ENCODE measurements at regions not wholly inside any gene's neighbourhood (a gene's known extent, or its start where the extent isn't known, plus 50 kb on each side); places are given as distances from the start of the nearest gene placed in this dataset.

DNA sequence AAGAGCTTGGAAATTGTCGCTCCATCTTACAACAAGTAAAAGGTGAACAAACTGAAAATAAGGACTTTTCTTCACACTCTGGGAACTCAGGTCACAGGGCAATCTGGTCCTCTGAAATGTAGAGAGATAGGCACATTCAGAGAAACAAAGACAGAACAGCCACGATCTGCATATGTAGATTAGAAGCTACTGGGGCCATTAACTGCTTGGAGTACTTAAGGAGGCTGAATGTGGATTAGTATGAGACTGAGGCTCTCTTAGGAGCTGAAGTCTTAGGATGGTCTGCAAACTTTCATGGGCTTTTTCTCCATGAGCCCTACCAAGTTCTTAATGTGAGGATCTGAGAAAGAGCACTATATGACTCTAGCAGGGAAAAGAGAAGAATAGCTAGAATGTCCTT, 265.3 kb upstream of the NXPH2 start:
- no peaks in the 10 kb centered on the region for H3K27me3 ChIP-seq (ENCODE audit: insufficient read depth, poor library complexity, severe bottlenecking)
- no peak overlapping the region for H3K4me3 ChIP-seq (replicated peaks; ENCODE audit: insufficient read depth, low read length)
- no peak for DNase-seq (ENCODE audit: low read depth in 1 of 2, low spot score in 1 of 2)
- TF ChIP-seq SPI1 (IDR thresholded peaks at IDR 0.05; ENCODE audit: borderline replicate concordance, low read depth) (no peak), GABPA (IDR thresholded peaks at IDR 0.05; ENCODE audit: low read depth) (no peak), POLR2AphosphoS5 (IDR thresholded peaks at IDR 0.05; ENCODE audit: low read depth) (no peak)
- TF ChIP-seq, protein P1, sequence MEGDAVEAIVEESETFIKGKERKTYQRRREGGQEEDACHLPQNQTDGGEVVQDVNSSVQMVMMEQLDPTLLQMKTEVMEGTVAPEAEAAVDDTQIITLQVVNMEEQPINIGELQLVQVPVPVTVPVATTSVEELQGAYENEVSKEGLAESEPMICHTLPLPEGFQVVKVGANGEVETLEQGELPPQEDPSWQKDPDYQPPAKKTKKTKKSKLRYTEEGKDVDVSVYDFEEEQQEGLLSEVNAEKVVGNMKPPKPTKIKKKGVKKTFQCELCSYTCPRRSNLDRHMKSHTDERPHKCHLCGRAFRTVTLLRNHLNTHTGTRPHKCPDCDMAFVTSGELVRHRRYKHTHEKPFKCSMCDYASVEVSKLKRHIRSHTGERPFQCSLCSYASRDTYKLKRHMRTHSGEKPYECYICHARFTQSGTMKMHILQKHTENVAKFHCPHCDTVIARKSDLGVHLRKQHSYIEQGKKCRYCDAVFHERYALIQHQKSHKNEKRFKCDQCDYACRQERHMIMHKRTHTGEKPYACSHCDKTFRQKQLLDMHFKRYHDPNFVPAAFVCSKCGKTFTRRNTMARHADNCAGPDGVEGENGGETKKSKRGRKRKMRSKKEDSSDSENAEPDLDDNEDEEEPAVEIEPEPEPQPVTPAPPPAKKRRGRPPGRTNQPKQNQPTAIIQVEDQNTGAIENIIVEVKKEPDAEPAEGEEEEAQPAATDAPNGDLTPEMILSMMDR (IDR thresholded peaks at IDR 0.05; ENCODE audit: insufficient read depth, low read length) = no peak
- TF ChIP-seq, protein P2, sequence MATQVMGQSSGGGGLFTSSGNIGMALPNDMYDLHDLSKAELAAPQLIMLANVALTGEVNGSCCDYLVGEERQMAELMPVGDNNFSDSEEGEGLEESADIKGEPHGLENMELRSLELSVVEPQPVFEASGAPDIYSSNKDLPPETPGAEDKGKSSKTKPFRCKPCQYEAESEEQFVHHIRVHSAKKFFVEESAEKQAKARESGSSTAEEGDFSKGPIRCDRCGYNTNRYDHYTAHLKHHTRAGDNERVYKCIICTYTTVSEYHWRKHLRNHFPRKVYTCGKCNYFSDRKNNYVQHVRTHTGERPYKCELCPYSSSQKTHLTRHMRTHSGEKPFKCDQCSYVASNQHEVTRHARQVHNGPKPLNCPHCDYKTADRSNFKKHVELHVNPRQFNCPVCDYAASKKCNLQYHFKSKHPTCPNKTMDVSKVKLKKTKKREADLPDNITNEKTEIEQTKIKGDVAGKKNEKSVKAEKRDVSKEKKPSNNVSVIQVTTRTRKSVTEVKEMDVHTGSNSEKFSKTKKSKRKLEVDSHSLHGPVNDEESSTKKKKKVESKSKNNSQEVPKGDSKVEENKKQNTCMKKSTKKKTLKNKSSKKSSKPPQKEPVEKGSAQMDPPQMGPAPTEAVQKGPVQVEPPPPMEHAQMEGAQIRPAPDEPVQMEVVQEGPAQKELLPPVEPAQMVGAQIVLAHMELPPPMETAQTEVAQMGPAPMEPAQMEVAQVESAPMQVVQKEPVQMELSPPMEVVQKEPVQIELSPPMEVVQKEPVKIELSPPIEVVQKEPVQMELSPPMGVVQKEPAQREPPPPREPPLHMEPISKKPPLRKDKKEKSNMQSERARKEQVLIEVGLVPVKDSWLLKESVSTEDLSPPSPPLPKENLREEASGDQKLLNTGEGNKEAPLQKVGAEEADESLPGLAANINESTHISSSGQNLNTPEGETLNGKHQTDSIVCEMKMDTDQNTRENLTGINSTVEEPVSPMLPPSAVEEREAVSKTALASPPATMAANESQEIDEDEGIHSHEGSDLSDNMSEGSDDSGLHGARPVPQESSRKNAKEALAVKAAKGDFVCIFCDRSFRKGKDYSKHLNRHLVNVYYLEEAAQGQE (IDR thresholded peaks at IDR 0.05; ENCODE audit: insufficient replicate concordance, low read depth) = no peak
- H3K27ac ChIP-seq (replicated peaks) = no peak overlapping the region

DNA sequence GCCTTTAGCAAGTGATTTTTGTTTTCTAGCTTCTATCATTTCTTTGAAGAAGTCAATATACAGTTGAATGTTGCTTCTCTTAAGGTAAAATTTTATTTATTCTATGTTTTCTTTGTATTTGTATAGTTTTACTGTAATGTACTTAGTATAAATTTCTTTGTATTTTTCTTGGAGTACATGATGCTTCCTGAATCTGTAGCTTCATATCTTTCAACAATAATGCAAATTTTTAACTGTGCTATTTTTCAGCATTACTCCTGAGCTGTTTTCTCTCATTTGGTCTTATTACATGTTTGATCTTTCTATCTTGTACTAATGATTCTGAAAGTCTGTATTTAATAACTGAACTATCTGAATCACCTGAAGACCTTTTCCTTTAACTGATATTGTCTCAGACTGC, 253.9 kb upstream of the NXPH2 start:
- Histone ChIP-seq H3K27me3 (ENCODE audit: insufficient read depth, poor library complexity, severe bottlenecking) (no peaks in the 10 kb centered on the region), H3K4me3 (replicated peaks; ENCODE audit: insufficient read depth, low read length) (no peak overlapping the region), H3K27ac (replicated peaks) (no peak overlapping the region)
- TF ChIP-seq GABPA (IDR thresholded peaks at IDR 0.05; ENCODE audit: low read depth) (no peak), SPI1 (IDR thresholded peaks at IDR 0.05; ENCODE audit: borderline replicate concordance, low read depth) (no peak), POLR2AphosphoS5 (IDR thresholded peaks at IDR 0.05; ENCODE audit: low read depth) (no peak)
- TF ChIP-seq, protein P2 (IDR thresholded peaks at IDR 0.05; ENCODE audit: insufficient replicate concordance, low read depth) = no peak
- TF ChIP-seq, protein P1 (IDR thresholded peaks at IDR 0.05; ENCODE audit: insufficient read depth, low read length) = no peak
- DNase-seq (ENCODE audit: low read depth in 1 of 2, low spot score in 1 of 2) = no peak

DNA sequence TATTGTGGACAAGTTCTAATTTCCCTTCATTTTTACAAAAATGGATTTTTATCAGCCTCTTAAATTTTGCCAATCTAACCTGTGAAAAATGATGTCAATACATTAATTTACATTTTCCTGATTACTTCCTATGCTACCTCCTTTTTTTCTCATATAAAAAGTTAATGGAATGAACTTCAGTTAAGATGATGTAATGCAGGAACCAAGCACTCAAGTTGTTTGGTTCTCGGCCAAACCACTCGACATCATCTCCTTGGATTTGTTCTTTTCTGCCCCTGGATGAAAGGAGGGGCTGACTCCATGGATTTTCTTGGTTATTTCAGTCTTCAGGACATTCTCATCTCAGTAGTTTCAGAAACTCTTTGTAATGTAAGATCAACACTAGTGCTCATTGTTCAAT, 253.1 kb upstream of the NXPH2 start:
- Histone ChIP-seq H3K4me3 (replicated peaks; ENCODE audit: insufficient read depth, low read length) (no peak overlapping the region), H3K27ac (replicated peaks) (no peak overlapping the region), H3K27me3 (ENCODE audit: insufficient read depth, poor library complexity, severe bottlenecking) (no peaks in the 10 kb centered on the region)
- DNase-seq (ENCODE audit: low read depth in 1 of 2, low spot score in 1 of 2) = no peak
- no peak for TF ChIP-seq POLR2AphosphoS5 (IDR thresholded peaks at IDR 0.05; ENCODE audit: low read depth)
- TF ChIP-seq GABPA (IDR thresholded peaks at IDR 0.05; ENCODE audit: low read depth) = no peak
- TF ChIP-seq SPI1 (IDR thresholded peaks at IDR 0.05; ENCODE audit: borderline replicate concordance, low read depth) = no peak
- TF ChIP-seq, protein P2 (IDR thresholded peaks at IDR 0.05; ENCODE audit: insufficient replicate concordance, low read depth) = no peak
- TF ChIP-seq, protein P1 (IDR thresholded peaks at IDR 0.05; ENCODE audit: insufficient read depth, low read length) = no peak
